ENCODE measurements at regions not wholly inside any gene's neighbourhood (a gene's known extent, or its start where the extent isn't known, plus 50 kb on each side); places are given as distances from the start of the nearest gene placed in this dataset.
A peak's percentile ranks its signal among the peaks of the same experiment; 100 is the strongest.
"Not testable (repeated sequence)": the region's sequence is repeated elsewhere in the genome, so short reads cannot be mapped to it uniquely, and the experiment has no call there.

- DNase-seq (ENCODE audit: low read depth), result no peak
Measured at GRCh38 chr3:40753291-40753770, 228.6 kb downstream of the ZNF621 start.

GRCh38 chr3:40753951-40754350 is 229.2 kb downstream of the ZNF621 start:
- DNase-seq (ENCODE audit: low read depth), result no peak

- DNase-seq (ENCODE audit: low read depth), result no peak
Measured at GRCh38 chr3:40754994-40755393, 230.2 kb downstream of the ZNF621 start.

- DNase-seq (ENCODE audit: low read depth), result no peak
Measured at GRCh38 chr3:40756500-40756899, 231.7 kb downstream of the ZNF621 start.

GRCh38 chr3:40762771-40763170 is 238.0 kb downstream of the ZNF621 start:
- DNase-seq (ENCODE audit: low read depth), result not testable (repeated sequence)

GRCh38 chr3:40763807-40764206 is 239.0 kb downstream of the ZNF621 start:
- no peak for DNase-seq (ENCODE audit: low read depth)

- no peak for DNase-seq (ENCODE audit: low read depth)
Measured at GRCh38 chr3:40764747-40765146, 240.0 kb downstream of the ZNF621 start.

GRCh38 chr3:40765884-40766283 is 241.1 kb downstream of the ZNF621 start:
- DNase-seq (ENCODE audit: low read depth), result no peak

- no peak for DNase-seq (ENCODE audit: low read depth)
Measured at GRCh38 chr3:40766396-40766795, 241.6 kb downstream of the ZNF621 start.

GRCh38 chr3:40768046-40768445 is 243.3 kb downstream of the ZNF621 start:
- no peak for DNase-seq (ENCODE audit: low read depth)

GRCh38 chr3:40768536-40768935 is 243.8 kb downstream of the ZNF621 start:
- peak; percentile 10 for DNase-seq (ENCODE audit: low read depth)

GRCh38 chr3:40770061-40770460 is 245.3 kb downstream of the ZNF621 start:
- no peak for DNase-seq (ENCODE audit: low read depth)

GRCh38 chr3:40771112-40771511 is 246.4 kb downstream of the ZNF621 start:
- no peak for DNase-seq (ENCODE audit: low read depth)

- no peak for DNase-seq (ENCODE audit: low read depth)
Measured at GRCh38 chr3:40779039-40779438, 254.3 kb downstream of the ZNF621 start.

GRCh38 chr3:40780291-40780924 is 255.6 kb downstream of the ZNF621 start:
- DNase-seq (ENCODE audit: low read depth), result peak; percentile 62

GRCh38 chr3:40780925-40781406 is 256.2 kb downstream of the ZNF621 start:
- peak; percentile 24 for DNase-seq (ENCODE audit: low read depth)

- DNase-seq (ENCODE audit: low read depth), result peak; percentile 3
Measured at GRCh38 chr3:40782111-40782721, 257.5 kb downstream of the ZNF621 start.

- no peak for DNase-seq (ENCODE audit: low read depth)
Measured at GRCh38 chr3:40790746-40791145, 266.0 kb downstream of the ZNF621 start.

GRCh38 chr3:40793730-40794129 is 269.0 kb downstream of the ZNF621 start:
- no peak for DNase-seq (ENCODE audit: low read depth)

GRCh38 chr3:40800343-40800742 is 275.6 kb downstream of the ZNF621 start:
- peak; percentile 96 for DNase-seq (ENCODE audit: low read depth)

GRCh38 chr3:40801284-40801741 is 276.6 kb downstream of the ZNF621 start:
- DNase-seq (ENCODE audit: low read depth), result peak; percentile 63

- DNase-seq (ENCODE audit: low read depth), result no peak
Measured at GRCh38 chr3:40803311-40803710, 278.6 kb downstream of the ZNF621 start.

- no peak for DNase-seq (ENCODE audit: low read depth)
Measured at GRCh38 chr3:40805456-40805855, 280.7 kb downstream of the ZNF621 start.

GRCh38 chr3:40810813-40811212 is 286.1 kb downstream of the ZNF621 start:
- no peak for DNase-seq (ENCODE audit: low read depth)
